SIG-M5 treated with dmso at 0.1 percent for 504 hours (cell line): ENCODE measurements at regions not wholly inside any gene's neighbourhood (a gene's known extent, or its start where the extent isn't known, plus 50 kb on each side); places are given as distances from the start of the nearest gene placed in this dataset.

Experiments
- DNase-seq: peaks from one replicate; lab custom pipeline; 2025; ENCODE audit not compliant: unreplicated experiment; lab: John Stamatoyannopoulos, UW

- no peak for DNase-seq
Observed at GRCh38 chr1:82486468-82486867, 685.7 kb downstream of the ADGRL2 start.

- DNase-seq = no peak
Observed at GRCh38 chr1:82485591-82486369, 685.0 kb downstream of the ADGRL2 start.

DNA sequence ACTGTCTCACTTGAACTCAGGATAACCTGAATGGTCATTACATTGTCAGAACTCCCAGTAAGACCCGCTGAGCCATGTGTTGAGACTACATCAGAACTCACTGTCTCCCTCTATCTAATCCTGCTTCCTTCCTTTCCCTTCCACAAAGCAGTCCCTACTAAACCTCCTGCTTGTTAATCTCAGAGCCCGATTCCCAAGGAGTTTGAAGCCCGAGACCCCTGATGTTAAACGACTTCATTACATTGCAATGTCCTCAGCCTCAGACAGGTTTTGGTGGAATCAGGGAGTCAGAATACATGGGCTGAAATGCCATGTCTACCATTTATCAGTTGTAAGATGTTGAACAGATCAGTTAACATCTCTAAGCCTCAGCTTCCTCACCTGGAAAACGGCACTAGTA, 682.4 kb downstream of the ADGRL2 start:
- no peak for DNase-seq

- DNase-seq = no peak
Observed at GRCh38 chr1:82478916-82479315, 678.2 kb downstream of the ADGRL2 start.

GRCh38 chr1:82472489-82473131, 671.9 kb downstream of the ADGRL2 start:
- DNase-seq = no peak

DNA sequence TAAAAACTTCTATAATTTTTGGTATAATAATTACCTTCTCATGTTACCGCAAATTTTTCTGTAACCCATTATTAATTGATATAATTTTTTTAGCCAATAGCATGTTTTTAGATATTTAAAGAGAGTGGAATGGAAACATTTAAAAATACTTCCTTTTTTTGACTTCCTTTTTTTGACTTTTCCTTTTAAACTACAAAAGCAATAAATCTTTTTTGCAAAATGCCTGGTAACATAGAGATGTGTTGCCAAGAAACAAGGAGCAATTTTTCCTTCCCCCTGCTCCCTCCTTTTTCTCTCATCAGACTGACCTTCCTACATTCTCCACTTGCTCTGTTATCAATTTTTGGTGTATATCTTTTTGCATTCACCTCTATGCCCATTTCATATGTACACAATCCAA, 666.2 kb downstream of the ADGRL2 start:
- DNase-seq = no peak

DNA sequence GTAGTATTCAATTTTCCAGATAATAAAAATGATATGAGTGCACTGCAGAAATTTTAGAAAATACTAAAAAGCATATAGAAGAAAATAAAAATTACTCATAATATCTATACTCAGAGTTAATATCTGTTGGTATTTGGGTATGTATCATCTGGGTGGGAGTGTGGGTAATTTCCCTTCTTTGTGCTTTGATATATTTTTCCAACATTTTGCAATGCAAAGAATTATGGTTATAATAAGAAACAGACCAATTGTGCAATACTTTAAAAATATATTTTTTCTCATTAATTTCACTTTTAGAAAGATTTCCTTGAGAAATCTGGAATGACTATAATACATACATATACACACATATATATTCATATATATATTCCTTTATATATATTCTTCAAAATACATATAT, 665.7 kb downstream of the ADGRL2 start:
- no peak for DNase-seq

DNA sequence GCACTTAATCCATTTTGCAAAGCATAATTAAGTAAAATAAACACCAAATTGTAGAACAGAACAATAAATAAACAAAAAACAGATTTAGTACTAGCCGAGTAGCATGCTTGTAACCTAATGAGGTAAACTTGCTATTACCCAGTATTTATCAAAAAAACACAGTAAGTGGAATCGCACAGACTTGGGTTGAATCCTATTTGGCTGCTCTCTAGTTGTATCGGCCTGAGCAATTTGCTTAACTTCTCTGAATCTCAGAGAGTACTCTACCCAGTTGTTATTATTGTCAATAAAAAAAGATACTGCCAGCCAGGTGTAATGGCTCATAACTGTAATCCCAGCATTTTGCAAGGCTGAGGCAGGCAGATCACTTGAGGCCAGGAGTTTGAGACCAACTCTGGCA, 664.3 kb downstream of the ADGRL2 start:
- DNase-seq = no peak

- no peak for DNase-seq
Observed at GRCh38 chr1:82464362-82465001, 663.7 kb downstream of the ADGRL2 start.

GRCh38 chr1:82463951-82464350, 663.2 kb downstream of the ADGRL2 start:
- no peak for DNase-seq

- no peak for DNase-seq
Observed at GRCh38 chr1:82462366-82462765, 661.6 kb downstream of the ADGRL2 start.

- DNase-seq = no peak
Observed at GRCh38 chr1:82455342-82455741, 654.6 kb downstream of the ADGRL2 start.

DNA sequence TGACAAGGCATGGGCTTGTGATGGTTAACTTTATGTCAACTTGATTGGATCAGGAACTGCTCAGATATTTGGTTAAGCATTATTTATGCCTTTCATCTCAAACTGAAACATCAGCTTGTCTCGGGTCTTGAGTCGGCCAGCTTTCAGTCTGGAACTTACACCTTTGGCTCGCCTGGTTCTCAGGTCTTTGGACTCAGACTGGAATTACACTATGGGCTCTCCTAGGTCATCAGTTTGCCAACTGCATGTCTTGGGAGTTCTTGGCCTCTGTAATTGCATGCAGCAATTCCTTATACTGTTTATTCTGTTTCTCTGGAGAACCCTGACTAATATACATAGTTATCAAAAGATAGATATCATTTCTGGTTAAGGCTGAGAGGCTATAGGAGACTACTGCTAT, 653.7 kb downstream of the ADGRL2 start:
- no peak for DNase-seq

DNA sequence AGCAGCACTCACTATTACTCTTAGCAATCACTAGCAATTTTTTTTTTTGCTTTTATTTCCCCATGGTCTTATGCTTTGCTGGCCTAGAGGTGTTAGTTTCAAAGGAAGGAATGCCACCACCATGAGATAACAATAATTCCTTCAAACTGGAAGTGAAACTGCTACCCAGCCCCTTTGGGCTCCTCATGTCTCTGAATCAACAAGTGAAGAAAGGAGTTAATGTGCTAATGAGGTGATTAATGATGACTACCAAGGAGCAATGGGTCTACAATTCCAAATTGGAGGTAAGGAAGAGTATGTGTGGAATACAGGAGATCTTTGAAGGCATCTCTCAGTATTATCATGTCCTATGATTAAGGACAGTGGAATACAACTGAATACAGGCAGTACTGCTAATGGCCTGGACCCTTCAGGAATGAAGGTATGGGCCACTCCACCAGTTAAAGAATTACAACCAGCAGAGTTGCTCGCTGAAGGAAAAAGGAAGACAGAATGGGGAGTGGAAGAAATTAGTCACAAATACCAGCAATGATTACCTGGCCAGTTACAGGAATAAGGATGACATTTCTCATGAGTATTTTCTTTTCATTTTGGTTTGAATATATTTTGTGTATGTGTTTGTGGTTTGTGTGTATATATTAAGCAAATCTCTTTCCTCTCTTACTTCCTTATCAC, 652.9 kb downstream of the ADGRL2 start:
- no peak for DNase-seq

- no peak for DNase-seq
Observed at GRCh38 chr1:82452096-82452495, 651.4 kb downstream of the ADGRL2 start.

DNA sequence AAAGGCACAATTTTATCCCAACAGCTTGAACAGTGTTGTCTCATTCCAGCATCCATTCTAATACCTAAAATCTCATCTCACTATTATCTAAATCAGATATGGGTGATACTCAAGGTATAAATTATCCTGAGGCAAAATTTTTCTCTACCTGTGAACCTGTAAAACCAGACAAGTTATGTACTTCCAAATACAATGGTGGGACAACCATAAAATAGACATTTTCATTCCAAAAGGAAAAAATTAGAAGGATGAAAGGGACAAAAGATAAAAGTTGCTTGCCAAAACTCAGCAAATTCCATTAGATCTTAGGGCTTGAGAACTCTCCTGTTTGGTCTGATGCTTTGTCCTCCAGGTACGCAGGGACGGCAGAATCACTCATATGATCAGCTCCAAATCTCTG, 650.5 kb downstream of the ADGRL2 start:
- no peak for DNase-seq

DNA sequence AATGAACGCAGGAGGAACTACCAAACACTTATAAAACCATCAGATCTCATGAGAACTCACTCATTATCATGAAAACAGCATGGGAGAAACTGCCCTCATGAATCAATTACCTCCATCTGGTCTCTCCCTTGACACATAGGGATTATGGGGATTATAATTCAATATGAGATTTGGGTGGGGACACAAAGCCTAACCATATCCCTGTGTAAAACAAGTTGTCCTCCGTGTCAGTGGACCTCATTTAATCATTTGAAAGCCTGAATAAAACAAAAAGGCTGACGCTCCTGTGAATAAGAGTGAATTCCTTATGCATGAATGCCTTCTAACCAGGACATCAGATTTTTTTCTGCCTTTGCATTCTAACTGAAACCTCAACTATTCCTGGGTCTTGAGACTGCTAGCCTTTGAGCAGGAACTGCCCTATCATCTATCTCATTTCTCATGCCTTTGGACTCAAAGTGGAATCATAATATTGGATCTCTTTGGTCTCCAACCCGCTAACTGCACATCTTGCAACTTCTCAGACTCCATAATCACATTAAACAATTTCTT, 648.8 kb downstream of the ADGRL2 start:
- no peak for DNase-seq

DNA sequence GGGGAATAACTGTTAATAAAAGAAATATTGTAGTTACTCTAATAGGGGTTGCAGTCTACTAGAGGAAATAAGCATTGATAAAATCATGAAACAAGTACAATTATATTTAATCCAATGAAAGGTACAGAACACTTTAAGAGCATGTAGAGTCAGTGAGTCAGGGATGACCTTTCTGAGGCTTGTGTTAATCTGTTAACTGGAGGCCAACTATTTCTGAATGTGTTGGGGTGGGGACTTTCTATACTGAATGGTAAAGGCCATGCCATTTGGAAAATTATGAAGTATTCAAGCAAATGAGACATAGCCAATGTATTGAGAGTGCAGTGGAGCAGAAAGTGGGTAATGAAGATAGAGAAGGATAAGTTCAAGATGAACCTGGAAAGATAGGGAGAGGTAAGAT, 646.2 kb downstream of the ADGRL2 start:
- DNase-seq = no peak

DNA sequence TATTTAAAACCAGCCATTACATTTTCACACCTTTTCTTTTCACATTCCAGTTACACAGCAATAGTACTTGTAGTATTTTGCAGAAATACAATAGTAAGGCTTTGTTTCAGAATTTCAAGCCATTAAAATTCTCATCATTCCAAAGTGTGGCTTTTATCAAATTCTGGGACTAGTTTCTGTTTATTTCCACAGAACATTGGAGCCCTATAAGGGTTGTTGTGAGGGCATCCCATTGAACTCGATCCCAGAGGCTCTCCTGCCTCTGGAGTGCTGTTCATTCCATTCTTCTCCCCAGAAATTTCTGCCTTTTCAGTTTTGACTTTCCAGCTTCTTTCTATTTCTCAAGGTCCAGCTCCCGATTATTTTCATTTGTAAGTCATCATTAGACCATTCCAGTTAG, 645.5 kb downstream of the ADGRL2 start:
- no peak for DNase-seq

GRCh38 chr1:82445827-82446226, 645.1 kb downstream of the ADGRL2 start:
- DNase-seq = no peak

GRCh38 chr1:82445132-82445531, 644.4 kb downstream of the ADGRL2 start:
- no peak for DNase-seq
